ENCODE measurements at regions not wholly inside any gene's neighbourhood (a gene's known extent, or its start where the extent isn't known, plus 50 kb on each side); places are given as distances from the start of the nearest gene placed in this dataset.

DNA sequence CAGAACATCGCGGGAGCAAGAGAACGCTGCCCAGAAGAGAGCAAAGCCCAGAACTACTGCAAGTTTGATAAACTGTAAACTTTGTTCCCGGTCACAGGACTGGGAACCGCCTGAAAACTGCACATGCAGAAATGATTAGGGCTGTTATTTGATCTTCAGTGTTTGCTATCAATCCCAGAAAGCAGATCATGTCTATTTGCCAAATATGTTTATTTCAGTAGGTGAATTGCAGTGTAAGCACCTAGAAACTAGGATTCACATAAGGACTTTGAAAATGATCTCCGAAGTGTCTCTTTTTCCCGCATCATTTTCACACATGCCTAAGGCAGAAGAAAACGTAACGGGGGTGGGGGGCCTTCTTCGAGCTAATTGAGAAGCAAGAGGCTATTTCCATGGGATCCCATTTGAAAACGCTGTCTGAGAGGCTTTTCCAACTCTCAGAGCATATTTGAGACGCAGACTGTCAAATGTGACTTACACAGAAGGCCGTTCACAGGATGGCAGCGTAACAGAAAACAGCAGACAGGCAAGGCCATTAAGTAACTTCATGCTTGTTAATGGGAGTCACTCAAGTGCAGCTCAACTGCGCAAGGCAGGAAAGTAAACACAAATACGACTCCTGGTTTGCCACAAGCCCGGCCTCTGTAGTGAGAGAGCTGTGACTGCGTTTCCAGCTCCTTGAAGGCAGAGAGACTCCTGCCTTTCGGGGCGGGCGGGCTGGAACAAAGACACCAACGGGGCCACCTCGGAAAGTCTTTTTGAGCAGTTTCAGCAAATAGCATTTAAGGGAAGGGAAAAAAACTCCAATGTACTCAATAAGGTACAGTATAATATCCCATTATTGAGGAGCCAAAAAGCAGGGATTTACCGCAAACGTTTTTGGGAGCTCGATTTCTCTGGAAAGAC, 144.7 kb upstream of the ZNF217 start:
- TF ChIP-seq, protein P1, sequence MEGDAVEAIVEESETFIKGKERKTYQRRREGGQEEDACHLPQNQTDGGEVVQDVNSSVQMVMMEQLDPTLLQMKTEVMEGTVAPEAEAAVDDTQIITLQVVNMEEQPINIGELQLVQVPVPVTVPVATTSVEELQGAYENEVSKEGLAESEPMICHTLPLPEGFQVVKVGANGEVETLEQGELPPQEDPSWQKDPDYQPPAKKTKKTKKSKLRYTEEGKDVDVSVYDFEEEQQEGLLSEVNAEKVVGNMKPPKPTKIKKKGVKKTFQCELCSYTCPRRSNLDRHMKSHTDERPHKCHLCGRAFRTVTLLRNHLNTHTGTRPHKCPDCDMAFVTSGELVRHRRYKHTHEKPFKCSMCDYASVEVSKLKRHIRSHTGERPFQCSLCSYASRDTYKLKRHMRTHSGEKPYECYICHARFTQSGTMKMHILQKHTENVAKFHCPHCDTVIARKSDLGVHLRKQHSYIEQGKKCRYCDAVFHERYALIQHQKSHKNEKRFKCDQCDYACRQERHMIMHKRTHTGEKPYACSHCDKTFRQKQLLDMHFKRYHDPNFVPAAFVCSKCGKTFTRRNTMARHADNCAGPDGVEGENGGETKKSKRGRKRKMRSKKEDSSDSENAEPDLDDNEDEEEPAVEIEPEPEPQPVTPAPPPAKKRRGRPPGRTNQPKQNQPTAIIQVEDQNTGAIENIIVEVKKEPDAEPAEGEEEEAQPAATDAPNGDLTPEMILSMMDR (IDR thresholded peaks at IDR 0.05), result no peak
- TF ChIP-seq POLR2A (IDR thresholded peaks at IDR 0.05), result peak in 1 of 2 donors; percentile 13
